ENCODE measurements at regions not wholly inside any gene's neighbourhood (a gene's known extent, or its start where the extent isn't known, plus 50 kb on each side); places are given as distances from the start of the nearest gene placed in this dataset.

DNA sequence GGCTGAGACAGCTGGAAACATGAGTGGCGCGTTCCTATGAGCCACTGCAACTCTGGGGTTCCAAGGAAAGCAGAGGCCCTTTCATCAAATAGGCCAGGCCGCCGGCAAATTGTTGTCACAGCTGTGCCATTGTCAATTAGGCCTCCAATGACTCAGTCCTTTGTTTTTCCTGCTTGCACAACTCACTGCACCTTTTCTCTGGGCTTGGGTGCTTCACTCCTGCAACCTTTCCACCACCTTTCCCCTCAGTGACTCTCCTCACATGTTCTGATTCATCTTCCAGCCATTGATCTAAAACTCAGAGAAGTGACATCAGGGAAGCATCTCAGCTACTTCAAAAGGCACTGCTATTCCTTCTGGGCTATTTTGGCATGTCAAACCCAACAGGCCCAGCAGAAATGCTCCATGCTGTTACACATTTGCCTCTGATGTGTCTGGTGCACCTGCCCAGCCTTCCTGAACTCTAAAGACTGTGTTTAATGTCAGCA is 653.7 kb downstream of the NR2F1-AS1 start:
- TF ChIP-seq, protein P1, sequence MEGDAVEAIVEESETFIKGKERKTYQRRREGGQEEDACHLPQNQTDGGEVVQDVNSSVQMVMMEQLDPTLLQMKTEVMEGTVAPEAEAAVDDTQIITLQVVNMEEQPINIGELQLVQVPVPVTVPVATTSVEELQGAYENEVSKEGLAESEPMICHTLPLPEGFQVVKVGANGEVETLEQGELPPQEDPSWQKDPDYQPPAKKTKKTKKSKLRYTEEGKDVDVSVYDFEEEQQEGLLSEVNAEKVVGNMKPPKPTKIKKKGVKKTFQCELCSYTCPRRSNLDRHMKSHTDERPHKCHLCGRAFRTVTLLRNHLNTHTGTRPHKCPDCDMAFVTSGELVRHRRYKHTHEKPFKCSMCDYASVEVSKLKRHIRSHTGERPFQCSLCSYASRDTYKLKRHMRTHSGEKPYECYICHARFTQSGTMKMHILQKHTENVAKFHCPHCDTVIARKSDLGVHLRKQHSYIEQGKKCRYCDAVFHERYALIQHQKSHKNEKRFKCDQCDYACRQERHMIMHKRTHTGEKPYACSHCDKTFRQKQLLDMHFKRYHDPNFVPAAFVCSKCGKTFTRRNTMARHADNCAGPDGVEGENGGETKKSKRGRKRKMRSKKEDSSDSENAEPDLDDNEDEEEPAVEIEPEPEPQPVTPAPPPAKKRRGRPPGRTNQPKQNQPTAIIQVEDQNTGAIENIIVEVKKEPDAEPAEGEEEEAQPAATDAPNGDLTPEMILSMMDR (IDR thresholded peaks at IDR 0.05), result no peak
- TF ChIP-seq POLR2A (IDR thresholded peaks at IDR 0.05) (no peak), POLR2AphosphoS5 (IDR thresholded peaks at IDR 0.05) (no peak), EP300 (IDR thresholded peaks at IDR 0.05) (no peak)
